AG10803 (cell line): ENCODE measurements at regions not wholly inside any gene's neighbourhood (a gene's known extent, or its start where the extent isn't known, plus 50 kb on each side); places are given as distances from the start of the nearest gene placed in this dataset.

Experiments
- DNase-seq: peaks from one replicate; pipeline ENCODE4 v3.0.0; 2010; ENCODE audit warnings: low read depth
- H3K4me3 ChIP-seq: 2 replicates; pipeline ENCODE4 v1.5.1; 2011; ENCODE audit warnings: mild to moderate bottlenecking, low read length, control low read depth
- TF ChIP-seq, protein P1 (sequence below): conservative IDR thresholded peaks from 2 replicates; pipeline ENCODE4 v1.5.1; 2011; ENCODE audit warnings: mild to moderate bottlenecking, low read length, control low read depth, inconsistent platforms

DNA sequence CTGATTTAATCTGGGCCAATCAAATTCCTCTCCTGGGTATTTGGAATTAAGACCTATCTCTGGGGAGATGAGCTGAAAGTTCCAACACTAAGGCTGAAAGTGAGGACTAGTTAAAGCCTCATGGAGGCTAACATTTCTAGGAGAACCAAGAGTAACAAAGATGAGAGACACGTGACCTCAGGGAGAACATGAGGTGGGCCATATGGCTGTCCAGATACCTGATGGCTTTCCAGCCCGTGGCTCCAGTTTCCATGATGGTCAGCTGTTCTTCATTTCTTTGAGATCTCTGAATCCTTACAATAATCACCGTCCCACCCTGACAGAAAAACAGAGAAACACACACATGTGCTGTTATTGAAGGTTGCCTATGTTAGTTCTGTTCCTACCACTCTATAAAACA, 66.1 kb downstream of the LEPR start:
- TF ChIP-seq, protein P1, sequence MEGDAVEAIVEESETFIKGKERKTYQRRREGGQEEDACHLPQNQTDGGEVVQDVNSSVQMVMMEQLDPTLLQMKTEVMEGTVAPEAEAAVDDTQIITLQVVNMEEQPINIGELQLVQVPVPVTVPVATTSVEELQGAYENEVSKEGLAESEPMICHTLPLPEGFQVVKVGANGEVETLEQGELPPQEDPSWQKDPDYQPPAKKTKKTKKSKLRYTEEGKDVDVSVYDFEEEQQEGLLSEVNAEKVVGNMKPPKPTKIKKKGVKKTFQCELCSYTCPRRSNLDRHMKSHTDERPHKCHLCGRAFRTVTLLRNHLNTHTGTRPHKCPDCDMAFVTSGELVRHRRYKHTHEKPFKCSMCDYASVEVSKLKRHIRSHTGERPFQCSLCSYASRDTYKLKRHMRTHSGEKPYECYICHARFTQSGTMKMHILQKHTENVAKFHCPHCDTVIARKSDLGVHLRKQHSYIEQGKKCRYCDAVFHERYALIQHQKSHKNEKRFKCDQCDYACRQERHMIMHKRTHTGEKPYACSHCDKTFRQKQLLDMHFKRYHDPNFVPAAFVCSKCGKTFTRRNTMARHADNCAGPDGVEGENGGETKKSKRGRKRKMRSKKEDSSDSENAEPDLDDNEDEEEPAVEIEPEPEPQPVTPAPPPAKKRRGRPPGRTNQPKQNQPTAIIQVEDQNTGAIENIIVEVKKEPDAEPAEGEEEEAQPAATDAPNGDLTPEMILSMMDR, result no peak
- no peak overlapping the region for H3K4me3 ChIP-seq
- no peak for DNase-seq

DNA sequence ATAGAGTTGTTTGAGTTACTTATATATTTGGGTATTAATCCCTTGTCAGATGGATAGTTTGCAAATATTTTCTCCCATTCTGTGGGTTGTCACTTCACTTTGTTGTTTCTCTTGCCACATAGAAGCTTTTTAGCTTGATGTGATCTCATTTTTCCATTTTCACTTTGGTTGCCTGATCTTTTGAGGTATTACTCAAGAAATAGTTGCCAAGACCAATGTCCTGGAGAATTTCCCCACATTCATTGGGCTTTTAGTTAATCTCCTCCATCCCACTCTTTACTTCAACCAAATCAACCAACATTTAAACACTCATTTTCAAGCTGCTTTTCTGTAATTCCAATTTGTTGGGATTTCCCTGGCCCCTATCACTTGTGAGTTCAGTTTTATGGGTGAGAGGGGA, 69.0 kb downstream of the LEPR start:
- H3K4me3 ChIP-seq, result no peak overlapping the region
- TF ChIP-seq, protein P1, result no peak
- DNase-seq, result peak; percentile 21

DNA sequence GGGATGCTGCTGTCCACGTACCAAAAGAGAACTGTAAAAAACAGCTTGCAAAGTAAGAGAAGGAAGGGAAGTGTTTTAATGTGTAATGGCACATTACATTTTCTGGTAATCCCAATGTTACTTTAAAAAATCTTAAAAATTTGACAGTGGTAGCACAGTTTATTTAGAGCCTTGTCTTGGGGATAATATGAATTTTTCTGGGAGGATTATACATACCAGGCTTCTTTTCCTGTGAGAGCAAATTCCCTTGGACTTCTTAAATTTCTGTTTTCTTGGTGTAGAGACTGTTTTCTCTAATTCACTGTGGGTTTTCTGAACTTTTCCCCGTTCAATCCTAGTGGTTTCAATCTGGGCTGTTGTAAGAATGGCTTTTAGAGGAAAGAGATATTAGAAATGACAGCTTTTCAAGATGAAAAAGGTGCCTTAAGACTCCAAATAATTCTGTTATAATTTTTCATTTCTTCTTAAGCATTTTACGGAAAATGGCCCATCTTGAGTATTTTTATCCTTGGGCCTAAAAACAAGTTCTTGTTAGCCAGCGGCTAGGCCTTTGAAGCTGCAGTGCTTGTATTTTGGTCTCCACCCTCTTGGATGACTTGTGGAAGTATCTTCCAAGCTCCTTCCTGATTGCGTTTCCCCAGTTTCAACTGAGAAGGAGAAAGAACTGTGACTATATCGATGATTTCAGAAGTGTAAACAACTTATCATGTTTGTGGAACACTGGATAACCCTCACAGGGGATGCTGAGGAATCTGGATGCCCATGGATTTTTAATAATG, 70.0 kb downstream of the LEPR start:
- H3K4me3 ChIP-seq, result no peak overlapping the region
- peak; percentile 49 for DNase-seq
- TF ChIP-seq, protein P1, result no peak

DNA sequence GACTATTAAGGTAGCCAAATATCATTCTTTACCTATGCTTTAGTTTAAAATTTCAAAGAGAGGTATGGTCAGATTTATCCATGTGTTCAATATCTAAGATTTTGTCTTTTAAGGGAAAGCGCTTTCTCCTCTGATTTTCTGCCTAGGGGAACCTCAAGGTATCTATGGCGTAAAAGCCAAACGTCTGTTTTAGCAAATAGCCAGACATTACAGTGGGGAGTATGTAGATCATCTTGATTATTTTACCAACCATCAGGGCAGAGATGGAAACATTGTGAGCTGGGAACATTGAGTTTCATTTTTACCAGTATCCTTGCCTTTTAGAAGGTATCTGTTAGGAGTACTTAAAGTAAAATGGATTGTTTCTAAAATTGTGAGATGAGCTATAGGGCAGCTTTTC, 71.0 kb downstream of the LEPR start:
- no peak for DNase-seq
- H3K4me3 ChIP-seq, result no peak overlapping the region
- TF ChIP-seq, protein P1, result no peak

DNA sequence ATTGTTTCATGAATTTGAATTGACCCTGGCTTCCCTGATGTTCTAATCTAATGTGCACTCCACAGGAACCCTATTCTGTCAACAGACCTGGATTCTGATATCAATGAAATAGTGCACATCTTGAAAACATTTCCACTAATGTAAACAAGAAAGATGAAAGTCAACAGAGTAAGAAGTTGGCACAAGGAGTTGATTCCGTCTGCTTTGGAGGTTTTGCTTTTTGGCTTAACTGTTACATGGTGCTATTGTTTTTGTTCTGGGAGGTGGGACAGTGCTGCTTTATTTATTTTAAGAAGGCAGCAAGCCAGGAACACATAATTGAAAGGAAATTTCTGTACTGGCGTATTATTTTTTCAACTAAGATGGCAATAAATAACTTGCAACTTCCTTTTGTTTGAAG, 73.3 kb downstream of the LEPR start:
- peak; percentile 38 for DNase-seq
- TF ChIP-seq, protein P1, result no peak
- no peak overlapping the region for H3K4me3 ChIP-seq

DNA sequence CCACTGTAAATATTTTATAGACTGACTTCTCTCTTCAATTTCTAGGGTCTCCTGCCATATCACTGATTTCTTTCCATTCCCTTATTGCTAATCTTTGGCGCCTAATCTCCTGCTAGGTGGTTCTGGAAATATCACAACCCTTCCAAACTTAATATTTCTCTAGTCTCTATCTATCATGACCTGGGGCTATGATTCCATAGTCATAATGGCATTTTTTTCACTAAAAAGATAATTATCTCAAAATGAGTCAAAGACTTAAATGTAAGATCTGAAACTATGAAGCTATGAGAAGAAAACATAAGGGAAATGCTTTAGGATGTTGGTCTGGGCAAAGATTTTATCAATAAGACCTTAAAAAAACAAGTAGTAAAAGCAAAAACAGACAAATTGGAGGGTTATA, 74.2 kb downstream of the LEPR start:
- no peak overlapping the region for H3K4me3 ChIP-seq
- DNase-seq, result no peak
- TF ChIP-seq, protein P1, result no peak

DNA sequence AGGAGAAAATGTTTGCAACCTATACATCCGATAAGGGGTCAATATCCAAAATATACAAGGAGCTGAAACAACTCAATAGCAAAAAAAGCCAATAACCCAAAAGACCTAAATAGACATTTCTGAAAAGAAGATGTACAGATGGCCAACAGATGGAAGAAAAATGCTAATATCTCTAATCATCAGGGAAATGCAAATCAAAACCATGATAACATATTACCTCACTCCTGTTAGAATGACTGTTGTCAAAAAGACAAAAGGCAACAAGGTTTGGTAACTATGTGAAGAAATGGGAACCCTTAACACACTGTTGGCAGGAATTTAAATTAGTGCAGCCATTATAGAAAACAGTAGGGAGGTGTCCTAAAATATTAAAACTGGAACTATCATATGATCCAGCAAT, 74.7 kb downstream of the LEPR start:
- TF ChIP-seq, protein P1, result no peak
- peak; percentile 77 for DNase-seq

More for the DNA sequence above, 74.7 kb downstream of the LEPR start:
- H3K4me3 ChIP-seq, result no peak overlapping the region
